ENCODE measurements at regions not wholly inside any gene's neighbourhood (a gene's known extent, or its start where the extent isn't known, plus 50 kb on each side); places are given as distances from the start of the nearest gene placed in this dataset.

DNA sequence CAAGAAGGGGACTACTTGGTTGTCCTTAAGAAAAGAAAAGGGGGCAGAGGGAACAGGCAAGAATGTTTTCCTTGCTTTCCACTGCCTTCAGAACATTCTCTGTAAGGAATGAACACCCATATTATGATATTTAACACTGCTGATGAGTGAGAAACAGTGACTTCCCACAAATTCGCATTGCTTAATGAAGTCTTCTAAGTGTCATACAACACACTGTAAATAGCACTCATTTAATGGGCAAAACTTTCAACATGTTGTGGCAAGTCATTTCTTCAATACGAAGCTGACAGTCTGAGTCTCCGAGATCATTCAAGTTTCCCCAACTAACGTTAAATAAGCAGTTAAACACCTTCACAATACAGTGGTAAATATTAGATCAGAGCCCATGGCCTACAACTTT is 464.4 kb downstream of the SHQ1 start:
- DNase-seq = no peak
- Mint-ChIP-seq H3K27ac (peak overlapping the region in 3 of 7 donors; percentile 36 to 67 (median 41)), H3K27me3 (ENCODE audit: low read depth in 3 of 3) (no peaks in the 10 kb centered on the region), H3K4me3 (no peak overlapping the region), H3K9me3 (no peaks in the 10 kb centered on the region), H3K4me1 (peaks cover 62% of the 10 kb centered on the region), H3K36me3 (peaks cover 12 to 15% of the 10 kb centered on the region in 2 donors)
- H3K79me2 ChIP-seq (ENCODE audit: insufficient read depth, low read length) = peaks cover 96% of the 10 kb centered on the region
- H4K20me1 ChIP-seq (ENCODE audit: insufficient read depth, low read length) = peaks cover 100% of the 10 kb centered on the region
- no peak overlapping the region for H2AFZ ChIP-seq (ENCODE audit: insufficient read depth, low read depth, low read length, poor library complexity, severe bottlenecking)
- H3K36me3 ChIP-seq (replicated peaks in 1 of 2; ENCODE audit: control insufficient read depth in 1 of 2, insufficient read depth in 2 of 2, low read length in 2 of 2) = peaks cover 0 to 5% of the 10 kb centered on the region in 2 donors
- H3K27me3 ChIP-seq (ENCODE audit: control insufficient read depth in 2 of 2, insufficient read depth in 2 of 2, low read length in 2 of 2) = no peaks in the 10 kb centered on the region
- TF ChIP-seq, protein P1, sequence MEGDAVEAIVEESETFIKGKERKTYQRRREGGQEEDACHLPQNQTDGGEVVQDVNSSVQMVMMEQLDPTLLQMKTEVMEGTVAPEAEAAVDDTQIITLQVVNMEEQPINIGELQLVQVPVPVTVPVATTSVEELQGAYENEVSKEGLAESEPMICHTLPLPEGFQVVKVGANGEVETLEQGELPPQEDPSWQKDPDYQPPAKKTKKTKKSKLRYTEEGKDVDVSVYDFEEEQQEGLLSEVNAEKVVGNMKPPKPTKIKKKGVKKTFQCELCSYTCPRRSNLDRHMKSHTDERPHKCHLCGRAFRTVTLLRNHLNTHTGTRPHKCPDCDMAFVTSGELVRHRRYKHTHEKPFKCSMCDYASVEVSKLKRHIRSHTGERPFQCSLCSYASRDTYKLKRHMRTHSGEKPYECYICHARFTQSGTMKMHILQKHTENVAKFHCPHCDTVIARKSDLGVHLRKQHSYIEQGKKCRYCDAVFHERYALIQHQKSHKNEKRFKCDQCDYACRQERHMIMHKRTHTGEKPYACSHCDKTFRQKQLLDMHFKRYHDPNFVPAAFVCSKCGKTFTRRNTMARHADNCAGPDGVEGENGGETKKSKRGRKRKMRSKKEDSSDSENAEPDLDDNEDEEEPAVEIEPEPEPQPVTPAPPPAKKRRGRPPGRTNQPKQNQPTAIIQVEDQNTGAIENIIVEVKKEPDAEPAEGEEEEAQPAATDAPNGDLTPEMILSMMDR (IDR thresholded peaks at IDR 0.05) = no peak
- 76% methylated on average over 3 of the region's 4 CpGs for WGBS (ENCODE audit: insufficient coverage)
- no peak overlapping the region for H3K9ac ChIP-seq (ENCODE audit: insufficient read depth, low read length, poor library complexity, severe bottlenecking)
- H3K4me3 ChIP-seq (replicated peaks in 1 of 3; ENCODE audit: low read depth in 2 of 3, low read length in 3 of 3) = no peak overlapping the region
- H3K4me2 ChIP-seq (replicated peaks; ENCODE audit: extremely low read depth, low read length, poor library complexity, severe bottlenecking) = no peak overlapping the region
- H3K27ac ChIP-seq (ENCODE audit: low read depth in 1 of 2, low read length in 2 of 2) = peak overlapping the region in 1 of 2 donors; percentile 23
- intact Hi-C loops (cut with micrococcal nuclease) = no loop called here
- H3K9me3 ChIP-seq (replicated peaks in 1 of 2; ENCODE audit: control insufficient read depth in 1 of 2, insufficient read depth in 1 of 2, low read length in 2 of 2) = no peaks in the 10 kb centered on the region
- peaks cover 24 to 34% of the 10 kb centered on the region in 2 donors for H3K4me1 ChIP-seq (ENCODE audit: control insufficient read depth in 1 of 2, insufficient read depth in 2 of 2, low read length in 2 of 2)

DNA sequence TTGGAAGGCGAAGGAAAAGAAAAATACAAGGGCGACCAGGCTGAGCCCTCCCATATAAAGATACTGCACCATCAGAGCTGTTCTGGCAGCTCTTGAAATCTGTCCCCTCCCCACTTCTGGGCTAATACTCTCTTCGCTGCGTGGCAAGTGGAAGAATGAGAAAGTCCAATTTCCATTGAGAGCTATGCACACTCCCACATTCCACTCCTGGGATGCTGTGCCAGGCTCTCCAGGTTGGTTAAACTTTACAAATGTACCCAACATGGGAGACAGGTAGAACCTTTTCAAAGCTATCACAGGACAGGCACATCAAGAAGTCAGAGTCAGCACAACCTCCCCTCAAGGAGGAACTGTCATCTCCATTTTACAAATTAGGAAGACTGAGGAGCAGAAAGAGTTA is 465.0 kb downstream of the SHQ1 start:
- no peak overlapping the region for H3K9ac ChIP-seq (ENCODE audit: insufficient read depth, low read length, poor library complexity, severe bottlenecking)
- H3K4me1 ChIP-seq (ENCODE audit: control insufficient read depth in 1 of 2, insufficient read depth in 2 of 2, low read length in 2 of 2) = peaks cover 24 to 34% of the 10 kb centered on the region in 2 donors
- peaks cover 19 to 21% of the 10 kb centered on the region in 2 donors for H3K36me3 Mint-ChIP-seq
- H3K9me3 Mint-ChIP-seq = no peaks in the 10 kb centered on the region
- no peak overlapping the region for H3K4me3 ChIP-seq (replicated peaks in 1 of 3; ENCODE audit: low read depth in 2 of 3, low read length in 3 of 3)
- H3K27ac ChIP-seq (ENCODE audit: low read depth in 1 of 2, low read length in 2 of 2) = peak overlapping the region in 1 of 2 donors; percentile 23
- H3K36me3 ChIP-seq (replicated peaks in 1 of 2; ENCODE audit: control insufficient read depth in 1 of 2, insufficient read depth in 2 of 2, low read length in 2 of 2) = peaks cover 6 to 12% of the 10 kb centered on the region in 2 donors
- no peaks in the 10 kb centered on the region for H3K27me3 ChIP-seq (ENCODE audit: control insufficient read depth in 2 of 2, insufficient read depth in 2 of 2, low read length in 2 of 2)
- no CpG with 5 or more reads among the region's 4 CpGs for WGBS (ENCODE audit: insufficient coverage)
- no peak overlapping the region for H3K4me3 Mint-ChIP-seq
- H2AFZ ChIP-seq (ENCODE audit: insufficient read depth, low read depth, low read length, poor library complexity, severe bottlenecking) = no peak overlapping the region
- DNase-seq = no peak
- H3K4me1 Mint-ChIP-seq = peaks cover 64% of the 10 kb centered on the region
- H3K27me3 Mint-ChIP-seq (ENCODE audit: low read depth in 3 of 3) = no peaks in the 10 kb centered on the region
- TF ChIP-seq, protein P1 (IDR thresholded peaks at IDR 0.05) = no peak
- peak overlapping the region in 1 of 7 donors; percentile 30 for H3K27ac Mint-ChIP-seq
- no peak overlapping the region for H3K4me2 ChIP-seq (replicated peaks; ENCODE audit: extremely low read depth, low read length, poor library complexity, severe bottlenecking)
- intact Hi-C loops (cut with micrococcal nuclease) = no loop called here
- H4K20me1 ChIP-seq (ENCODE audit: insufficient read depth, low read length) = peaks cover 100% of the 10 kb centered on the region
- H3K79me2 ChIP-seq (ENCODE audit: insufficient read depth, low read length) = peaks cover 90% of the 10 kb centered on the region
- no peaks in the 10 kb centered on the region for H3K9me3 ChIP-seq (replicated peaks in 1 of 2; ENCODE audit: control insufficient read depth in 1 of 2, insufficient read depth in 1 of 2, low read length in 2 of 2)
